Thyroid gland (tissue), 4 donors: ENCODE measurements at regions not wholly inside any gene's neighbourhood (a gene's known extent, or its start where the extent isn't known, plus 50 kb on each side); places are given as distances from the start of the nearest gene placed in this dataset.
"Not testable (repeated sequence)": the region's sequence is repeated elsewhere in the genome, so short reads cannot be mapped to it uniquely, and the experiment has no call there.

ENCODE experiments used
- DNase-seq, 2 donors: peaks; one replicate each; pipeline ENCODE4 v3.0.0-alpha.2; 2019
- H3K27ac ChIP-seq, 3 donors: fragments of 200-600 bp; sonication (generic); 1 replicate in 2 of 3; 2 replicates in 1 of 3; pipeline ENCODE4 v1.5.1; 2016 to 2019; ENCODE audit warnings: mild to moderate bottlenecking in 1 of 3, moderate library complexity in 1 of 3
- H3K27me3 ChIP-seq: fragments of 200-600 bp; sonication (generic); one replicate; pipeline ENCODE4 v1.5.1; 2019
- H3K36me3 ChIP-seq, 2 donors: fragments of 200-600 bp; sonication (generic); one replicate each; pipeline ENCODE4 v1.5.1; 2016 to 2019
- H3K4me1 ChIP-seq, 2 donors: fragments of 200-600 bp; sonication (generic); one replicate each; pipeline ENCODE4 v1.5.1; 2017 to 2019
- H3K4me3 ChIP-seq, 3 donors: fragments of 200-600 bp; sonication (generic); replicated peaks in 1 of 3; 1 replicate in 2 of 3; 2 replicates in 1 of 3; pipeline ENCODE4 v1.5.1; 2016; ENCODE audit warnings: mild to moderate bottlenecking in 1 of 3
- H3K9me3 ChIP-seq: fragments of 200-600 bp; sonication (generic); one replicate; pipeline ENCODE4 v1.5.1; 2017
- POLR2A ChIP-seq, 2 donors: fragments of 450-650 bp; IDR thresholded peaks; one replicate each; pipeline ENCODE4 v1.6.1; 2017; ENCODE audit warnings: antibody characterized with exemption in 2 of 2, mild to moderate bottlenecking in 2 of 2, moderate library complexity in 1 of 2
- WGBS, 2 donors: methylation state at CpG; one replicate each; pipeline ENCODE4 v1.1.5; 2017; 5-methylcytosine and 5-hydroxymethylcytosine counted together
- intact Hi-C: fragments of 100-400 bp; cut with DNase I; formaldehyde crosslinking; loops from one replicate; pipeline ENCODE4 v1.15.1; 2023
- TF ChIP-seq, protein P1 (sequence below), 6 experiments: fragments of 200-600 bp in 3 of 6; fragments of 450-650 bp in 3 of 6; sonication (generic) in 3 of 6; IDR thresholded peaks; one replicate each; pipeline ENCODE4 v1.5.1; 2016 to 2019; ENCODE audit warnings: antibody characterized with exemption in 6 of 6, mild to moderate bottlenecking in 2 of 6, inconsistent platforms in 1 of 6, moderate library complexity in 1 of 6

DNA sequence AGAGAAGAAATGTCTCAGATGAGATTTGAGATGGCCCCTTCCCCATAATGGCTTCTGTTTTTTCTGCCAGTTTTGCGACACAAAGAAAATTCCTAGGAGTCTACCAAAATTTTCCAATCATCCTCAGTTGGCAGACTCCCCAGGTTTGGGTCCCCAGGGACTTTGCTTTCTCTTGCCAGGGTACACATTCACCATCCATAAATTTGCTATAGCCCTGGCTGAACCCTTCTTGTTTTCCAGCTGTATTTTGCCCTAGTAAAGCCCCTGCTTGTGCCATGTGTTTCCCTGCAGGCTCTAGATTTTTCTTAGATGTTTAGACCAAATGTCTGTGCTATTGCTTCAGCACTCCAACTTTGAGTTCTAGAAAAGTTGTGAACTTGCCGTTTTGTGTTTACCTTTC, 283.2 kb downstream of the ANXA1 start:
- H3K27ac ChIP-seq: no peak overlapping the region
- intact Hi-C loops: no loop called here
- H3K36me3 ChIP-seq: no peaks in the 10 kb centered on the region
- H3K4me1 ChIP-seq: no peaks in the 10 kb centered on the region
- 78 to 80% methylated on average over 2 of the region's 2 CpGs for WGBS, 2 donors
- TF ChIP-seq, protein P1, sequence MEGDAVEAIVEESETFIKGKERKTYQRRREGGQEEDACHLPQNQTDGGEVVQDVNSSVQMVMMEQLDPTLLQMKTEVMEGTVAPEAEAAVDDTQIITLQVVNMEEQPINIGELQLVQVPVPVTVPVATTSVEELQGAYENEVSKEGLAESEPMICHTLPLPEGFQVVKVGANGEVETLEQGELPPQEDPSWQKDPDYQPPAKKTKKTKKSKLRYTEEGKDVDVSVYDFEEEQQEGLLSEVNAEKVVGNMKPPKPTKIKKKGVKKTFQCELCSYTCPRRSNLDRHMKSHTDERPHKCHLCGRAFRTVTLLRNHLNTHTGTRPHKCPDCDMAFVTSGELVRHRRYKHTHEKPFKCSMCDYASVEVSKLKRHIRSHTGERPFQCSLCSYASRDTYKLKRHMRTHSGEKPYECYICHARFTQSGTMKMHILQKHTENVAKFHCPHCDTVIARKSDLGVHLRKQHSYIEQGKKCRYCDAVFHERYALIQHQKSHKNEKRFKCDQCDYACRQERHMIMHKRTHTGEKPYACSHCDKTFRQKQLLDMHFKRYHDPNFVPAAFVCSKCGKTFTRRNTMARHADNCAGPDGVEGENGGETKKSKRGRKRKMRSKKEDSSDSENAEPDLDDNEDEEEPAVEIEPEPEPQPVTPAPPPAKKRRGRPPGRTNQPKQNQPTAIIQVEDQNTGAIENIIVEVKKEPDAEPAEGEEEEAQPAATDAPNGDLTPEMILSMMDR (IDR thresholded peaks at IDR 0.05): no peak
- TF ChIP-seq POLR2A (IDR thresholded peaks at IDR 0.05): no peak
- H3K27me3 ChIP-seq: no peaks in the 10 kb centered on the region
- H3K4me3 ChIP-seq: no peak overlapping the region
- DNase-seq: no peak
- no peaks in the 10 kb centered on the region for H3K9me3 ChIP-seq

DNA sequence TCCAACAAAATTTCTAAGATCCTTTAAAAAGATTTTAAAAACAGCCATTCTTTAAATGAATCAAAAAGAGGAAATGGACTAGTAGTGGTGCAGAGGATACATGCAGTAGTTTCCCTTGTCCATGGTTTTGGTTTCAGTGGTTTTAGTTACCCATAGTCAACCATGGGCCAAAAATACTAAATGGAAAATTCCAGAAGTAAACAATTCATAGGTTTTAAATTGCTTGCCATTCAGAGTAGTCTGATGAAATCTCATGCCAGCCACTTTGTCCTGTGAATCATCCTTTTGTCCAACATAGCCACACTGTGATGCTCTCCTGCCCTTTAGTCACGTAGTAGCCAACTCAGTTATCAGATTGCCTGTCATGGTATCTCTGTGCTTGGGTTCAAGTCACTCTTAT, 286.1 kb downstream of the ANXA1 start:
- intact Hi-C loops: no loop called here
- Histone ChIP-seq H3K27me3 (no peaks in the 10 kb centered on the region), H3K4me3 (no peak overlapping the region), H3K4me1 (no peaks in the 10 kb centered on the region), H3K27ac (no peak overlapping the region), H3K9me3 (no peaks in the 10 kb centered on the region), H3K36me3 (no peaks in the 10 kb centered on the region)
- WGBS, 2 donors: 50 to 59% methylated on average over 1 of the region's 1 CpG
- TF ChIP-seq, protein P1 (IDR thresholded peaks at IDR 0.05): no peak
- TF ChIP-seq POLR2A (IDR thresholded peaks at IDR 0.05): no peak
- DNase-seq: no peak

DNA sequence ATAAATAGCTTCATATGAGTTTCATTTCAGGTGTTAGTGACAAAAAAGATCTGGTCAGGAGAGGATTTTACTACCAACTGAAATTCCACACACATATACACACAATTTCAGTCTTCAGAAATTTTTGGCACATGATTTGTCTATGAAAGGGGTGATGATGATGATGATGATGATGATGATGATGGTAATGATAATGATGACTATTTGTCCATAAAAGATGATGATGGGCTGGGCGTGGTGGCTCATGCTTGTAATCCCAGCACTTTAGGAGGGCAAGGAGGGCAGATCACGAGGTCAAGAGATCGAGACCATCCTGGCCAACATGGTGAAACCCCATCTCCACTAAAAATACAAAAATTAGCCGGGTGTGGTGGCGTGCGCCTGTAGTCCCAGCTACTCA, 288.2 kb downstream of the ANXA1 start:
- H3K4me1 ChIP-seq, H3K36me3 ChIP-seq, H3K9me3 ChIP-seq, H3K4me3 ChIP-seq, H3K27ac ChIP-seq, DNase-seq, intact Hi-C loops, H3K27me3 ChIP-seq: not testable (repeated sequence)
- 90 to 92% methylated on average over 6 of the region's 6 CpGs for WGBS, 2 donors

DNA sequence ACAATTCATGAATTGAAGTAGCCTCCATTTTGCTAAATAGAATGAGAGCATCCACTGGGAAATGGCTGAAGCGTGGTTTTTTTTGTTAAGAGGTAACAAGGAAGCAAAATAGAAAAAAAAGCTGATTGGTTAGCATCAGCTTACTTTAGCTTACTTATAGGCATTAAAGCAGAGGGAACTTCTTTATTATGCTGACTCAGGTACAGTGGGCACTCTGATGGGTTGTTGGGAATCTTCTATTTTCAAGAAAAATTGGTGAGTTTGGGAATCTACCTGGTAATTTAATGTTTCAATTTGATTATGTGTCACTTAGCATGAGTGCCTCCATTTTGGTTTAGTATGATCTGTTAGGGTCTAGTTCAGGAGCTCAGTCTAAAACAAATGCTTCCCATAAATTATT, 289.6 kb downstream of the ANXA1 start:
- H3K27ac ChIP-seq: no peak overlapping the region
- TF ChIP-seq, protein P1 (IDR thresholded peaks at IDR 0.05): no peak
- no peak for TF ChIP-seq POLR2A (IDR thresholded peaks at IDR 0.05)
- WGBS, 2 donors: 87 to 90% methylated on average over 1 of the region's 1 CpG
- H3K36me3 ChIP-seq: no peaks in the 10 kb centered on the region
- intact Hi-C loops: no loop called here
- H3K4me1 ChIP-seq: no peaks in the 10 kb centered on the region
- no peaks in the 10 kb centered on the region for H3K27me3 ChIP-seq
- no peak overlapping the region for H3K4me3 ChIP-seq
- H3K9me3 ChIP-seq: no peaks in the 10 kb centered on the region
- DNase-seq: no peak

DNA sequence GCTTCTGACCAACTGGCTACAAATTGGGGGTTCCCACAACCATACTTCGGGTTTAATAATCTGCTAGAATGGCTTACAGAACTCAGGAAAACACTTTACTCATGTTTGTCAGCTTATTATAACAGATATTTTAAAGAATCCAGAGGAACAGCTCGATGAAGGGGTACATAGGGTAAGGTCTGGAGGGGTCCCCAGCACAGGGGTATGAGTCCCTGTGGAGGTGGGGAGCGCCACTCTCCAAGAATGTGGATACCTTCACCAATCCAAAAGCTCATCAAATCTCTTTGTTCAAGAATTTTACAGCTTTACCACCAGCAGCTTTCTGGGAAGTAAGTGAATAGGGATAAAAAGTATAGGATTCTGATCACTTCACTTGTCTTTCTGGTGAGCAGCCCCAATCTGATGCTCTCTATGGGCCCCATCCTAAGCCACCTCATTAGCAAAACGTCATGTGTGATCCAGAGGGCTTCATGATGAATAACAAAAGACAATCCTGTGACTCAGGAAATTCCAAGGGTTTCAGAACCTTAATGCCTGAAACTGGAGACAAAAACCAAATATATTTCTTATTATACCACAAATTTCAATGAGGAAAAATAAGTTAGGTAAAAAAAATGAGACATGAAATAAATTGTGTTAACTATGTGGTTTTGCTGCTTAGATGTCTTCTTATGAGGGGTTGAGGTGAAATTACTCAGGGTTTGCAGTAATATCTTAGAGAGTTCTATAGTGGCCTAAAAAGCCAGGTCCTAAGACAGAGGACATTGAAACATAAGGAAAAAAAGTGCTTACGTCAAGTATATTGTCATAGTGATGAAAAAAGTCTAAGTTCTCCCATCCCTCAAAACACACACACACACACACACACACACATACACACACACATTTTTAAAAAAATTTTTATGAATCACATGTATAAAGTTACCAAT, 290.5 kb downstream of the ANXA1 start:
- H3K36me3 ChIP-seq: no peaks in the 10 kb centered on the region
- intact Hi-C loops: no loop called here
- no peaks in the 10 kb centered on the region for H3K9me3 ChIP-seq
- no peaks in the 10 kb centered on the region for H3K27me3 ChIP-seq
- H3K4me3 ChIP-seq: no peak overlapping the region
- TF ChIP-seq, protein P1 (IDR thresholded peaks at IDR 0.05): no peak
- TF ChIP-seq POLR2A (IDR thresholded peaks at IDR 0.05): no peak
- H3K27ac ChIP-seq: no peak overlapping the region
- WGBS, 2 donors: 67 to 70% methylated on average over 5 of the region's 5 CpGs
- no peaks in the 10 kb centered on the region for H3K4me1 ChIP-seq
- no peak for DNase-seq
